HG02943 (cell line): ENCODE measurements at regions not wholly inside any gene's neighbourhood (a gene's known extent, or its start where the extent isn't known, plus 50 kb on each side); places are given as distances from the start of the nearest gene placed in this dataset.
A peak's percentile ranks its signal among the peaks of the same experiment; 100 is the strongest.
"Not testable (repeated sequence)": the region's sequence is repeated elsewhere in the genome, so short reads cannot be mapped to it uniquely, and the experiment has no call there.

Experiments
- ATAC-seq: cut with Tn5 transposase; IDR thresholded peaks from one replicate; pipeline ENCODE4 v1.9.1; 2021; ENCODE audit warnings: mild to moderate bottlenecking, low read depth, moderate library complexity; ENCODE audit not compliant: unreplicated experiment

DNA sequence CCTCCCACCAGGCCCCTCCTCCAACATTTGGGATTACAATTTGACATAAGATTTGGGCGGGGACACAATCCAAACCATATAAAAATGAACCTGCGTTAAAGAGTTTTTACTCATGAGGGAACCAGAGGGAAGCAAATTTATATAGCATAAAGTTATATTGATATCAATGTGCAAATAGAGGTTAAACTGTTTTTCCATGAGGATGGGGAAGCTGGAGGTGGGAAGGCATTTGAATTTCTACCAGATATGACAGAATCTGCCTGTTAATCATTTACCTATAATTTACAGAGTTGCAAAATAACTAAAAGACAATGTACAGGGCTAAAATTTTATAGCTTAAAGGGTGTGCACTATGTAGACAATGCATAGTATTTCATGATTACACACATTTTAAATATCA, 322.0 kb upstream of the FKBP1C start:
- ATAC-seq, result no peak

DNA sequence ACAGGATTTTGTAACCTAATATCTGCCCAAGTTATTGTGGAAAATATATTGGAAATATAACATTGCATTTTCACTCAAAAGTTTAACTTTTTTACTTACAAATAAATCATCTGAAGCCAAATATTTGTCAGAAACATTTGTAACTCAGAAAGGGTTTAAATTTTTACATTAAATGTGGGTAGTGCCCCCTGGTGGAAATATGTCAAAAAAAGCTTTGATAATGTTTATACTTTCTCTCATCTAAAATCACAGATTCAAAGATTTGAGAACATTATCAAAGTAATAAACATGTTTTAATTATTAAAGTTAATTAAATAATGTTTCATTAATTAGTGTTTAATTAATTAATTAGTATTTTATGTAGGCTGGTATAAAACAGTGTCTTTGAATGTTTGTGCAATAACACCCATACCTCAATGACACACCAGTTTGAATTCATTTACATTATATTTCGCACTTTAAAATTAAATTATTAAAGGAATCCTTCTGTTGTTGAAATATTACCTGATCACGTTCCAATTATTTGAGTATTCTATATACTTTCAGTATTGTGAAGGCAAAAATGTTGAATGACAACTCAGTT, 320.1 kb upstream of the FKBP1C start:
- no peak for ATAC-seq

DNA sequence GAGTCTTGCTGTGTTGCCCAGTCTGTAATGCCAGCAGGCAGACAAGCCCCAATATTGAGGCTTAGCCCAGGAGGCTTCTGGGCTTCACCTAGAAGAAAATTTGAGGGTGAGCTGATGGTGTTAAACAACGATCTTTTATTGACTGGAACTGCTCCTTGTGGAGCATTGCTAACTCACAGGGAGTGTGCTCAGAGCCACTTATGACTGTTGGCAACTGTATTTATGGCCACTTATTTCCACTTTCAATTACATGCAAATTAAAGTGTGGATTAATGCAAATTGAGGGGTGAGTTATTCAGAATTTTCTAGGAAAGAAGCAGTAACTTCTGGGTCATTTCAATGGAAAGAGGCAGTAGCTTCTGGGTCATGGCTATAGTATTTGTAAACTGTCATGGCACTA, 317.2 kb upstream of the FKBP1C start:
- no peak for ATAC-seq

DNA sequence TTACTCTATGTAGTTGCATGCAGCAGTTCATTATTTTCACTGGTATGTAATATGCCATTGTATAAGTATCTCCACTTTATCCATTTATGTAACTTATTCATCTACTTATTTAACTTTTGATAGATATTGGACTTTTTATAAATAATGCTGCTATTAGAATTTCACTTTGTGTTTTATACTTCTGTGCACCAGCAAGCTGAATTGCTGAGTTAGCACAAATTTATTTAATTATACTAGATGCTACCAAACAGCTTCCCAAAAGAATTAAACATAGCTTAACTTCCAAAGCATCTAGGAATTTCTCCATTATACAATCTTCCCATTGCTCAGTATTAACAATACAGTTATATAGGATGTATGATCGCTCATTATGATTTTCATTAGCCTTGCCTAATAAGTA, 308.0 kb upstream of the FKBP1C start:
- no peak for ATAC-seq

DNA sequence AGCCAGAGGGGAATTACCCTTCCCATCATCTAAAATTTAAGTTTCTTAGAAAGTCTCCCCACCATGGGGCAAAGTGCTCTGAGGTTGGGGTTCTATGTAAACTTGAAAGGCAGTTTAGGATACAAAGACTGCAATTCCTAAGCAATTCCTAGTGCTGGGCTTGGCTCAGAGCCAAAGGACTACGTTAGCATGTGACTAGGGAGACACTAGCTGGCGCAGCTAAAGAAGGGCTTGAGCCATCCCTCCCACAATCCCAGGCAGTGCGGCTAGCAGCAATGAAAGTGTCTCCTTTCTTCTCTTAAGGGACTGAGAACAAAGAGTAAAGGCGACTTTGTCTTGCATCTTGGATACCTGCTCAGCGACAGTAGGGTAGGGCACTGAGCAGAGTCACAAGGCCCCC, 306.6 kb upstream of the FKBP1C start:
- ATAC-seq, result no peak

DNA sequence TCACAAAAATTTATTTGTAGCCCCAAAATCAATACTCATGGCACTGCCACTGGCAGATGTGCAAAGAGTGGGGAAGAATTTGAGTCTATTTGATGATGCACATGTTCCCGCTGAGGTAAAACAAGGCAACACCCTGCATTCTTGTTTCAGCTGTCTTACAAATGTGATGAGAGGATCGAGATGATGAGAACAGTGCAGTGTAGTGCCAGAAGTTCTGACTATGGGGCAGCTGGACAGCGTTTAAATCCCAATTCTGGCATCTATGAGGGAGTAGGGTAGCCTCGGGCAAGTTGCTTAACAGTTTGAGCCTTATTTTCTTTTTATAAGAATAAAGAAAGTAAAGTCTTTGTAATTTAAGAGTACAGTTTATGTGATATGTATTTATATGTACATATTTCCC, 296.7 kb upstream of the FKBP1C start:
- no peak for ATAC-seq

DNA sequence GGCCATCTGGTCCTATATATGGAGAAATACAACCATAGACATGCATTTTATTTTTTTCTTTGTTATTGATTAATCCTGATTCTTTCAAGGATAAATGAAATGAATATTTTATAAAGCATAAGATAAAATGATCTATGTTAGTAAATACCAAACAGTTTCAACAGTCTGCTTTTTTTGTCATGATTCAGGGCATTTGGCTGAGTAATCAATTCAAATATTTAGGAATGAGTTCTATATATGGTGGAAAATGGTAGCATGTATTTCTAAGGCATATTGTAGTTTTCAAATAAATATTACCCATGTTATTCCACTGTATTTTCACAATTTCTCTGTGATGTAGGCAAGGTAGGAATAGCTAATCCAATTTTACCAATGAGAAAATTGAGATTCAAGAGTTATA, 287.5 kb upstream of the FKBP1C start:
- no peak for ATAC-seq

DNA sequence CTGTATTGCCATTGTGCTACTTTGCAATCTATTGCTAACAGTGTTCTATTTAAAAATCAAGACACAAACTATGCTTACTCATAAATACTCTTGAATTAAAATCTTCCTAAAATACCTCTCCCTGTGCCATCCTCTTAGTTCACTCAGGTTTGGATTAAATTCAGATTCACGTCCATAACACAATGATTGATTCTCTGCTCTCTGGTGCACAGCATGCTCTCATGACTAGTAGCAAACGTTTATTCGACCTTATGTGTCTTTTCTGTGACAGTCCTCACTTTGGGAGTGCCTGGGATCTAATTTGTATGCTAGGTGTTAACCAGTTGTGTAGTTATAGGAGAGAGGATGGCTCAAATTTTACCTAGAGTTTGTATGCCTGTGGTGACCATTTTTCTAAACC, 270.4 kb upstream of the FKBP1C start:
- ATAC-seq, result no peak

DNA sequence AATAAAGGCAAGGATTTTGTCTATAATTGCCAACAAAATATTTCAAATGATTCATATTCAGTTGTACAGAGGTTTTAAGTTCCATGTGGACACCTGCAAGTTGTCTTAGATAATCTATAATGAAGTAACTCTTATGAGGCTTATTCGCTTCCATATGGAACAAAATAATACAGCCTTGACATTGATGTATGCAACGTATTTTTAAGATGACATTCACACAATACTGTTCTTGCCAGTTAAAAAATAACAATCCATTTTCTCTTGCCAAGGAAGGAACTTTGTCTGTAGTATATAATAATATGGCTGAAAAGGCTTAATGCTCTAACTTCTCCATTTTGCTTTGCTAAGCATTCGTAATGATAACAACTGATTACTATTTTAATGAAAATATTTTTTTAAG, 269.3 kb upstream of the FKBP1C start:
- ATAC-seq, result no peak

DNA sequence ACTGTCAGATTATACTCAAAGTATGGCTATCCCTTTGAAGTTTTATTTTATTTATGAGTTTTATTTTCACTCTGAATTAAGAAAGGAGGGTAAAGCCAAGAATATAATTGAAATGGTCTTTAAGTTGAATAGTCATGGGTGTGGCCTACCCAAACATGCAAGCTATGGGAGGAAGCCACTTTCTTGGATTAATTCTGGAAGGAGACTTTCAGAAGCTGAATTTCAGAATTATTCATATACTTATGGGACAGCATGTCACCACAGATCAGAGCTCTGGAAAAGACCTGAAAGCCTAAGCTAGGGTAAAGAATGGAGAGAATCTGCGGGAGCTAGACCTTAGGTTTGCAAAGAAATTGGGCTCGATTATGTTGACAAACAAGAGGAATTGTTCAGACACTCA, 242.4 kb upstream of the FKBP1C start:
- ATAC-seq, result no peak

DNA sequence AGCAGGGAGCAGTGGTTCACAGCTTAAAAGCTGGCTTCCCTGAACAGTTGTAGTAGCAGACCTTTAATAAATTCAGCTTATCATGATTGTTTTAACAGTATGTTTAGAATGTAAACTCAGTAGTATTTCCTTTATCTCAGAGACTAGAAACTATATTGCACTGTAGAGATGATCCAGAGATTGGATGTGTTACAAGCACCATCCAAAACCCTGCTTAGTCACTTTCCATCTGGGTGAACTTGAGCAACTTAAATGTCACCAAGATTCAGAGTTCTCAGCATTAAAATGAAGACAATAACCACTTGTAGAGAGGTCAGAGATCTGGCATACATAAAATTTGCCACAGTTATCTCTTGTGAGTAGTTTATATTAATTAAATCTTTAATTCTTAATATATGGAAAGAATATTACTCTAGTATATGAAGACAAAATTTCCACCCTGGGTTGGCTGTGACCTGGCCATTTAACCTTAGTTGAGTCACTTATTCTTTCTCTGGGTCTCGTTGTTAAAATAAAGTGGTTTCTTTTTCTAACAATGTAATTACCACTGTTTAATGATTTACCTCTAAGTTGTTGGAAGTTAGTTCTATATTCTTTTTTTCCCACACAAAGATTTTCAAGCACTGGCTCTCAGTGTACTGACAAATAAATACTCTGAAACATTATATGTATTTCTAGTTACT, 239.2 kb upstream of the FKBP1C start:
- ATAC-seq, result no peak

DNA sequence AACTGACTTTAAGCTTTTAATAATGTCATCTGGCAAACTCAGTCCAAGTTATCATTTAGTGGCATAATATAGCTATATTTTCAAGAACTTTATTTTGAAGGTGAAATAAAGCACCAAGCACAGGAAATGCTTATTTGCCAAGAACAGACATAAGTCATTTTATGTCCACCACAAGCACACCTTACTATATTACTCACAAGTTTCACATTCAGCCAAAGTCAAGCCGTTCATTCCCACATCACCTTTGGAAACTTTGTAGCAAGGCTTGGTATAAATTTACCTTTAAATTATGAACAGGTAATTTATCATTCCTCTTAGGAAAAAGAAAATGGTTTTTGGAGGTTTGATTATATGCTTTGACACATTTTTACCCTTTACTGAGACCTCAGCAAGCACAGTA, 236.8 kb upstream of the FKBP1C start:
- ATAC-seq, result no peak

DNA sequence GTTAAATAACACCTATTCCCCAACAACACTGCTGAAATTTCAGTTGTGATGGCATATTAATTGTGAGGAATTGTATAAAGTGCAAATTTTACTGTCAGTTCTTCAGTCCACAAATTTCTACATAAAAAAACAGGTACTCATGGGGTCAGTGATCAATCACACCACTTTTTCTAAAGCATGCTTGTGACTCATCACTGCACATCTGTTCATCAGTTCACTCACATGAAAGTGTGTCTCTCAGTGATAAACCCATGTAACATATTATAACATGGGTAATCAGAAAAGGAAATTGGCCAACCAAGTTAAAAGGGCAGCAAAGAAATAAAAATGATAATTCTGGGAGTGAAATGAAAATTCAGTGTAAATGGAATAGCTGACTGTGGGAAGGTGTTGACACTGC, 234.7 kb upstream of the FKBP1C start:
- ATAC-seq, result no peak

DNA sequence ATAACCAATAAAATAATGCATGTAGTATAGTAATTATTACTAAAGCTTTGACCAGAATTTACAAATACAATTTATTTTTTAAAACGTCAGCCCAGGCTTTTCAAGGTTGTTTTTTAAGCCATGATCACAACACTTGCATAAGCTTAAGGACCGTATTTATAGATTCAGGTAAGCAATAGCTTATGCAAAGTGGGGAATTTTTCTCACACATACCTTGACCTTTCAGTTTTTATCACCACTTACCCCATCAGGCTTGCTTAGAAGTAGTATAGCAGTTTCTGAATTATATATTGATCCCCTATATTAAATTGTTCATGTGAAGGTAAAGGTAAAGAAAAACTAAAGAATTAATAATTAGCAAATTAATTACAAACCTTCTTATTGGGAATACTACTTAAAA, 232.3 kb upstream of the FKBP1C start:
- no peak for ATAC-seq

DNA sequence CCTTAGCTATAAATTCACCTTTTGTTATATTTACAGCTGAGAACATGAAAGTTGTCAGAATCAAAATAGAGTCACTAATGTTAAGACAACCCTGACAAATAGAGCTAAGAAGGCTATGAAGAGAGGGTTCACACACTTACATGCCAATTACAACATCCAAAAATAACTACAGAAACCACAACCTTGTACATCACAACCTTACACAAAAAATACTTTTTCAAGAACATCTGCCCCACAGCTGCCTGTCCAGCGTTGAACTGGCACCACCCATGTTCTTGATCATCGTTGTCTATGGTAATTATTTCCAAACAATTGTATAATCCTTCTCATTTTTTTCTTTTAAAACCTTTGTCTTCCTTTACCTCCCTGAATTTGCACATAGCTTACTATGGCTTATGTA, 231.2 kb upstream of the FKBP1C start:
- ATAC-seq, result peak; percentile 51

DNA sequence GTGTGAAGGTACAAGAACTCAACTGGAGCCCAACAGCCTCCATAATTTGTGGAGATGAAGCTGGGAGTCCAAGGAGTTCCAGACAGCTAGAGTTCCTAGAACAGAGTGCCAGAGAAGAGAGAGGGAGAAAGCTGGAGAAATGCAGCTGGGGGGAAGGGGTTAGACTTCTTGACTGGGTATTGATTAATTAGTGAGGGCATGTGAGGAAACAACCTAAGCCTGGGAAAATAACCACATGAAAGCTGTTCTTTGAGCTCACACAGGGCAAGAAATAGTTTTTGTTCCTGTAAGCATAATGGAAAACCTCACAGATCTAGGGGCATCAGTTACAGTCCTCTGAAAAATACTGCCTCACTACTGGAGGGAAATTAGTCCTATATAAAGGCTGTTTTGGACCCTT, 230.5 kb upstream of the FKBP1C start:
- ATAC-seq, result peak; percentile 47

DNA sequence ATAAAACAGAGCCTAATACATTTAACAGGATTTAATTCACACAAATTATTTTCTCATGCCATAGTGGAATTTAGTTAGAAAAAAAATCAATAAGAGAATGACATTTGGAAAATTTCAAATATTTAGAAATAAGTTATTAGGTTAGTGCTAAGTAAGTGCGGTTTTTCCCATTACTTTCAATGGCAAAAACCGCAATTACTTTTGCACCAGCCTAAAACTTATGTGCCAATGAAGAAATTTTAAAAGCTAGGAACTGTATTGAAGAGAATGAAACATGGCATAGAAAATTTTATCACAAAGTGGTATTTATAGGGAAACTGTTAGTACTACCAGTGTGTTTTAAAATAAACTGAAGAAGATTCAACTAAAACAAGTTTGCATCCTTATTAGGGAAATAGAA, 228.3 kb upstream of the FKBP1C start:
- no peak for ATAC-seq

DNA sequence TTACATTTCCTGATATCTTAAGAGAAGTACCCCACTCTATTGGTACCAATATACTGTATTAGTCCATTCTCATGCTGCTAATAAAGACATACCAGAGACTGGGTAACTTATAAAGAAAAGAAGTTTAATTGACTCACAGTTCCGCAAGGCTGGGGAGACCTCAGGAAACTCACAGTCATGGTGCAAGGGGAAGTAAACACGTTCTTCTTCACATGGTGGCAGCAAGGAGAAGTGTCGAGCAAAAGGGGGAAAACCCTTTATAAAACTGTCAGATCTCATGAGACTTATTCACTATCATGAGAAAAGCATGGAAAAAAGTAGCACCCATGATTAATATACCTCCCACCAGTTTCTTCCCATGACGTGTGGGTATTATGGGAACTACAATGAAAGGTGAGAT, 219.6 kb upstream of the FKBP1C start:
- ATAC-seq, result not testable (repeated sequence)

DNA sequence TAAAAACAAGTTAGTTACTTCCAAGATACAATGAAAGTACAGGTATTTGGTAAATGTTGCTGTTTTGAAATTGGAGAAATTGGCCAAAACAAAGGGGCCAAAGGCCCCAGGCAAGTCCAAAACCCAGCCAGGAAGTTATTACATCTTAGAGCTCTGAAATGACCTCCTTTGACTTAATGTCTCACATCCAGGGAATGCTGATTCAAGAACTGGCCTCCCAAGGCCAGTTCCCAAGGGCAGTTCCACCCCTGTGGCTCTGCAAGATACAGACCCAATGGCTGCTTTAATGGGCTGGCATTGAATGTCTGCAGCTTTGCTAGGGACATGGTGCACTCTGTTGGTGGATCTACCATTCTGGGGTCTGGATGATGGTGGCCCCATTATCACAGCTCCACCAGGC, 217.3 kb upstream of the FKBP1C start:
- ATAC-seq, result no peak

DNA sequence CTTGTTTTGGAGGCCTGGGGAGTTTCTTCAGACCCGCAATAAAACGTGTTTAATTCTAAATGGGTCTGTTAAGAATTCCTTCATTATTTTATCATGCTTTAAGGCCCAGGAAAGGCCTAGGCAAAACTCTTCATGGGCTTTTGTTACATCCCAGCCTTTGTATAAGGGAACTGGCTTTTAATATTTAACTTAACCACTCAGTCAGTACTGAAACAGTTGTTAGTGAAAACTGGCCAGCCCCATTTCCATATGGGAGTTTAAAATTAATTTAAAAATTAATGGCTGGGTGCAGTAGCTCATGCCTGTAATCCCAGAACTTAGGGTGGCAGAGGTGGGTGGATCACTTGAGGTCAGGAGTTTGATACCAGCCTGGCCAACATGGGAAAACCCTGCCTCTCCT, 213.2 kb upstream of the FKBP1C start:
- no peak for ATAC-seq

DNA sequence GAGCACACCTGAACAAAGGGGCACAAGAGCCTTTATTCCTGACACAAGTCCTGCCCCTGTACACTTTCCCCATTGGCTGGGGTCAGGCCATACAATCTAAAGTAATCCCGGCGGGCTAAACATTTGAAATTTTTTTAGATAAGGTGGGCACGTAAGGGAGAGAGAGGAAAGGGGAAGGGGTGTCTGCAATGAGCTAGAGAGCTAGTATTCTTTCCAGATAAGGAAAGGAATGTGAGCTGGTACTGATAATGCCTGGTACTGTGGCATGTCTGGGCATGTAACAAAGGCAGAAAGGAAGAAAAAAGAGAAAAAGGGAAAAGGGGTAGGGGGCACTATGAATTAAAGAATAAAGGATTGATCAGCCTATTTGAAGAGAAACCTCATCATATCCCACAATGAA, 212.0 kb upstream of the FKBP1C start:
- ATAC-seq, result not testable (repeated sequence)

DNA sequence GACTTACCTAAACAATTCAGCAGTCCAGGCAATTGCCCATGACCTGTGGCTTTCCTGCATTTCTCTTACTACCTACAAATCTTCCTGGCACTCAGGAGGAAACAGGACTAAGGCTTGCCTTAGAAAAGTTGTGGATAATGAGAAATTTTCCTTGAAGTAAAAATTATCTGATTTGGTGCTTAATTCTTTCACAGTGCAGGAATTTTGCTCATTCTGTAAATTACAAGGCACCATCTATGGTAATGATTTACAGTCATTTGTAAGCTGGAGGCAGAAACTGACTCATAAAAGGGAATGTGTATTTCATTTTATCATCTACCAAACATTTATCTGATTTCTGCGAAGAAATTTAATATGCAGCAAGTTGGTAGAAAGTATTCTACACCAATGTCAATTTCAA, 211.5 kb upstream of the FKBP1C start:
- ATAC-seq, result no peak

DNA sequence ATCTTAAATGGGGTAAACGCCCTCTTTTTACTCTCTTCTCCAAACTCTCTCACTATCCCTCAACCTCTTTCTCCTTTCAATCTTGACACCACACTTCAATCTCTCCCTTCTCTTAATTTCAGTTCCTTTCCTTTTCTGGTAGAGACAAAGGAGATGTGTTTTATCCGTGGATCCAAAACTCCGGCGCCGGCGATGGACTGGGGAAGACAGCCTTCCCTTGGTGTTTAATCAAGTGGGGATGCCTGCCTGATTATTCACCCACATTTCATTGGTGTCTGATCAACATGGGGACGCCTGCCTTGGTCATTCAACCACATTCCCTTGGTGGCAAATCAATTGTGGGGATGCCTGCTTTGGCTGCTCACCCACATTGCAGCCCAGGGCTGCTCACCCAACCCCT, 205.3 kb upstream of the FKBP1C start:
- ATAC-seq, result not testable (repeated sequence)
